Upper lobe of left lung (tissue), 4 donors: ENCODE measurements at regions not wholly inside any gene's neighbourhood (a gene's known extent, or its start where the extent isn't known, plus 50 kb on each side); places are given as distances from the start of the nearest gene placed in this dataset.

Experiments used
- POLR2A ChIP-seq, 4 donors: fragments of 450-650 bp; IDR thresholded peaks; one replicate each; pipeline ENCODE4 v1.5.1; 2016 to 2017; ENCODE audit warnings: antibody characterized with exemption in 4 of 4, mild to moderate bottlenecking in 2 of 4
- TF ChIP-seq, protein P1 (sequence below), 6 experiments: fragments of 450-650 bp in 4 of 6; fragments of 200-600 bp in 2 of 6; sonication (generic) in 2 of 6; IDR thresholded peaks; one replicate each; pipeline ENCODE4 v1.5.1; 2016 to 2019; ENCODE audit warnings: antibody characterized with exemption in 6 of 6

DNA sequence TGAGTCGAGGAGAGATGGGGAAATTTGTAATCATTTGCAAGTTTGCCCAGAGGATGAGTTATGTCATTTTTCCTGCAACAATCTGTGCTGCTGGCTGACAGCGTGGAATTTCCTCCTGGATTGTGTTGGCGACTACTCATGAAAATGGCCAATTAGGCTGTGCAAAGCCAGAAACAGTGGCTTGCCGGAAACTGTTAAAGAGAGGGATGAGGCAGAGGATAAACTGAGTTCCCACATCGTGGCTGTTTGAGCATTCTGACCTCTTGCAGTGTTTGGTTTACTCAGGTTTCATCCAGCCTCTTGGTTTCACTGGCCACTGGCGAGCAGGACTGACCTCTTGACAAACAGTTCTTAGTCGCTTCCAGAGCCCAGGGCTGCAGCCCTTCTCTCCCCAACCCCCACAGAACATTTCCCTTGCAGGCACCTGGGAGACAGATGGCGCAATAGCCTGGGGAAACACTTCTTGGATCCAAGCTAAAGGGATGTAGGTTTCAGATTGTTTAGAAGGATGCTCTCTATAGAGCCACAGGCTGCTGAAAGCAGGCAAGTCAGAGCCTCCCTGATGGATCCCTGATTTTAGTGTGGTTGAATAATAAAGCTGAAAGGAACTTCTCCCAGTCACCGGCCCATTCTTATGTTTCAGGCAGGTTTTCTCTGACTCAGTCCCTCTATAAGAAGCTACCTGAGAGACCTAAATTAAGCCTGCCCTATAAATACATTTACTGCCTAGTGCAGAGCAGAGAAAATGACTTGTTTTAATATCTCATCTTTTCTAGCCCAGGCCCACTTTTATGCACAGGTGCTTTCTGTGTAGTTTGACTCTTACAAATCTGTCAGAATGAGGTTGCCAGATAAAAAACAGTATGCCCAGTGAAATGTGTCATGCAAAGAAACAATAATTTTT lies 92.8 kb upstream of the UBE2E1 start:
- TF ChIP-seq, protein P1, sequence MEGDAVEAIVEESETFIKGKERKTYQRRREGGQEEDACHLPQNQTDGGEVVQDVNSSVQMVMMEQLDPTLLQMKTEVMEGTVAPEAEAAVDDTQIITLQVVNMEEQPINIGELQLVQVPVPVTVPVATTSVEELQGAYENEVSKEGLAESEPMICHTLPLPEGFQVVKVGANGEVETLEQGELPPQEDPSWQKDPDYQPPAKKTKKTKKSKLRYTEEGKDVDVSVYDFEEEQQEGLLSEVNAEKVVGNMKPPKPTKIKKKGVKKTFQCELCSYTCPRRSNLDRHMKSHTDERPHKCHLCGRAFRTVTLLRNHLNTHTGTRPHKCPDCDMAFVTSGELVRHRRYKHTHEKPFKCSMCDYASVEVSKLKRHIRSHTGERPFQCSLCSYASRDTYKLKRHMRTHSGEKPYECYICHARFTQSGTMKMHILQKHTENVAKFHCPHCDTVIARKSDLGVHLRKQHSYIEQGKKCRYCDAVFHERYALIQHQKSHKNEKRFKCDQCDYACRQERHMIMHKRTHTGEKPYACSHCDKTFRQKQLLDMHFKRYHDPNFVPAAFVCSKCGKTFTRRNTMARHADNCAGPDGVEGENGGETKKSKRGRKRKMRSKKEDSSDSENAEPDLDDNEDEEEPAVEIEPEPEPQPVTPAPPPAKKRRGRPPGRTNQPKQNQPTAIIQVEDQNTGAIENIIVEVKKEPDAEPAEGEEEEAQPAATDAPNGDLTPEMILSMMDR (IDR thresholded peaks at IDR 0.05), result no peak
- TF ChIP-seq POLR2A (IDR thresholded peaks at IDR 0.05), result no peak
